GM20000 (cell line): ENCODE measurements at regions not wholly inside any gene's neighbourhood (a gene's known extent, or its start where the extent isn't known, plus 50 kb on each side); places are given as distances from the start of the nearest gene placed in this dataset.
A peak's percentile ranks its signal among the peaks of the same experiment; 100 is the strongest.

ENCODE experiments used
- DNase-seq: peaks from one replicate; pipeline ENCODE4 v3.0.0; 2012; ENCODE audit warnings: low spot score
- CTCF ChIP-seq: IDR thresholded peaks from 2 replicates; pipeline ENCODE4 v1.5.1; 2012; ENCODE audit warnings: mild to moderate bottlenecking, control low read depth; ENCODE audit errors: extremely low read depth, missing control alignments

GRCh38 chr17:68801335-68802247 lies 153.6 kb downstream of the ABCA8 start:
- DNase-seq: no peak
- TF ChIP-seq CTCF: no peak

GRCh38 chr17:68800751-68801150 lies 154.4 kb downstream of the ABCA8 start:
- DNase-seq: no peak
- no peak for TF ChIP-seq CTCF

GRCh38 chr17:68794636-68795434 lies 160.4 kb downstream of the ABCA8 start:
- DNase-seq: peak; percentile 13
- peak; percentile 20 for TF ChIP-seq CTCF

- TF ChIP-seq CTCF: no peak
- DNase-seq: no peak
Measured at GRCh38 chr17:68792873-68793272, 162.3 kb downstream of the ABCA8 start.

GRCh38 chr17:68792042-68792685 lies 163.0 kb downstream of the ABCA8 start:
- no peak for DNase-seq
- TF ChIP-seq CTCF: no peak

- no peak for DNase-seq
- TF ChIP-seq CTCF: no peak
Measured at GRCh38 chr17:68790931-68791330, 164.3 kb downstream of the ABCA8 start.
